Nephron progenitor cell (in vitro differentiated cells): ENCODE measurements at regions not wholly inside any gene's neighbourhood (a gene's known extent, or its start where the extent isn't known, plus 50 kb on each side); places are given as distances from the start of the nearest gene placed in this dataset.
"Not testable (repeated sequence)": the region's sequence is repeated elsewhere in the genome, so short reads cannot be mapped to it uniquely, and the experiment has no call there.

Experiments
- DNase-seq: peaks from one replicate; pipeline ENCODE4 v3.0.0; 2021
- H3K27ac Mint-ChIP-seq: 2 replicates; pipeline ENCODE4 v1.8.0; 2021; ENCODE audit warnings: mild to moderate bottlenecking, moderate library complexity, mixed read lengths
- H3K27me3 Mint-ChIP-seq: 2 replicates; pipeline ENCODE4 v1.8.0; 2021; ENCODE audit warnings: mild to moderate bottlenecking, low read depth, mixed read lengths; ENCODE audit not compliant: poor library complexity
- H3K36me3 Mint-ChIP-seq: 2 replicates; pipeline ENCODE4 v1.8.0; 2021; ENCODE audit warnings: low read depth, mixed read lengths
- H3K4me1 Mint-ChIP-seq: 2 replicates; pipeline ENCODE4 v1.8.0; 2021; ENCODE audit warnings: mixed read lengths
- H3K4me3 Mint-ChIP-seq: 2 replicates; pipeline ENCODE4 v1.8.0; 2021; ENCODE audit warnings: mild to moderate bottlenecking, moderate library complexity, mixed read lengths
- H3K9me3 Mint-ChIP-seq: 2 replicates; pipeline ENCODE4 v1.8.0; 2021; ENCODE audit warnings: mild to moderate bottlenecking, moderate library complexity, mixed read lengths
- TF ChIP-seq, protein P1 (sequence below): fragments of 200-600 bp; sonication (generic); IDR thresholded peaks from 2 replicates; pipeline ENCODE4 v1.5.0; 2021; ENCODE audit warnings: antibody characterized with exemption

DNA sequence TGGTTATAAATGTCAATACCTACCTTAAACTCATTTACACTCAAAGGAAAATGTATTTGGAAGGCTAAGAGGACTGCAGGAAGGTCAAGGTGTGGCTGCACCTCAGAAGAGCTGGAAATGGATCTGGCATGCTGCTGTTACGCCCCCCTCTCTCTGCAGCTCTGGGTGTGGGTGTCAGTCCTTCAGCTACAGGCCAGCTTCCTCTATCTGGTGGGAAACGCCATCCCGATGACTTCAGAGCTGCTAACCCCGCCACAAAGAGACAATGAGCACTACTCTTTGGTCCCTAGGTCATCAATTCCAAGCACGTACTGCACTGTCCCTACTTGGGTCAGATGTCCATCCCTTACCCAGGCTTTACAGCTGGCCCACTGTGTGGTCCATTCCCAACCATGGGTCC lies 74.2 kb downstream of the TEX35 start:
- peaks cover 15% of the 10 kb centered on the region for H3K36me3 Mint-ChIP-seq

DNA sequence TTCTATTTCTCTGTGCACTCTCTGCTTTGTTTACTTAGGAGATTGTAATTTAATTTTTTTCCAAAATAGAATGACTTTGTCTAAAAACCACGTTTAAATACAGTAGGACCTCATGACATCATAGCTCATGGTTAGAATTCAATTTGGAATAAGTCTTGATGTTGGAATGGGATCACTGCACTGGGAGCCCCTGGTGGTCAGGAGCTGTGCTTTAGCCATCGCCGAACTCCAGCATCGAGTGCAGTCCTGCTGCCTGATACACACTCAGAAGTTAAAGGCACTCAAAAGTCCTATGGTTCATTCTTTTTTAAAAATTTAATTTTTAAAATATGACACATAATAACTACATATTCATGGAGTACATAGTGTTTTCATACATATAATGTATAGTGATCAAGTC lies 75.1 kb downstream of the TEX35 start:
- TF ChIP-seq, protein P1, sequence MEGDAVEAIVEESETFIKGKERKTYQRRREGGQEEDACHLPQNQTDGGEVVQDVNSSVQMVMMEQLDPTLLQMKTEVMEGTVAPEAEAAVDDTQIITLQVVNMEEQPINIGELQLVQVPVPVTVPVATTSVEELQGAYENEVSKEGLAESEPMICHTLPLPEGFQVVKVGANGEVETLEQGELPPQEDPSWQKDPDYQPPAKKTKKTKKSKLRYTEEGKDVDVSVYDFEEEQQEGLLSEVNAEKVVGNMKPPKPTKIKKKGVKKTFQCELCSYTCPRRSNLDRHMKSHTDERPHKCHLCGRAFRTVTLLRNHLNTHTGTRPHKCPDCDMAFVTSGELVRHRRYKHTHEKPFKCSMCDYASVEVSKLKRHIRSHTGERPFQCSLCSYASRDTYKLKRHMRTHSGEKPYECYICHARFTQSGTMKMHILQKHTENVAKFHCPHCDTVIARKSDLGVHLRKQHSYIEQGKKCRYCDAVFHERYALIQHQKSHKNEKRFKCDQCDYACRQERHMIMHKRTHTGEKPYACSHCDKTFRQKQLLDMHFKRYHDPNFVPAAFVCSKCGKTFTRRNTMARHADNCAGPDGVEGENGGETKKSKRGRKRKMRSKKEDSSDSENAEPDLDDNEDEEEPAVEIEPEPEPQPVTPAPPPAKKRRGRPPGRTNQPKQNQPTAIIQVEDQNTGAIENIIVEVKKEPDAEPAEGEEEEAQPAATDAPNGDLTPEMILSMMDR: no peak
- Mint-ChIP-seq H3K9me3 (peaks cover 32% of the 10 kb centered on the region), H3K27me3 (peaks cover 19% of the 10 kb centered on the region), H3K27ac (no peak overlapping the region), H3K4me1 (no peaks in the 10 kb centered on the region), H3K36me3 (peaks cover 15% of the 10 kb centered on the region), H3K4me3 (no peak overlapping the region)
- no peak for DNase-seq

More for the DNA sequence above, 74.2 kb downstream of the TEX35 start:
- Mint-ChIP-seq H3K9me3 (peaks cover 28% of the 10 kb centered on the region), H3K27me3 (peaks cover 25% of the 10 kb centered on the region), H3K27ac (no peak overlapping the region), H3K4me1 (peaks cover 5% of the 10 kb centered on the region), H3K4me3 (no peak overlapping the region)
- DNase-seq: no peak
- TF ChIP-seq, protein P1: no peak

DNA sequence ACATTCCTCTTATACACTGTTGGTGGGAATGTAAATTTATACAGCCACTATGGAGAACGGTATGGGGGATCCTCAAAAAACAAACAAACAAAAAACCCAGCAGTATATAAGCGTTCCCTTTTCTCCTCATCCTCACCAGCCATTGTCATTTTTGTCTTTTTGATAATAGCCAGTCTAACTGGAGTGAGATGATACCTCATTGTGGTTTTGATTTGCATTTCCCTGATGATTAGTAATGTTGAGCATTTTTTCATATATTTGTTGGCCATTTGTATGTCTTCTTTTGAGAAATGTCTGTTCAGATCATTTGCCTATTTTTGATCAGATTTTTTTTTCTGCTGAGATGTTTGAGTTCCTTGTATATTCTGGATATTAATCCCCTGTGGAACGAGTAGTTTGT lies 76.1 kb downstream of the TEX35 start:
- Mint-ChIP-seq H3K9me3 (peaks cover 32% of the 10 kb centered on the region), H3K36me3 (peaks cover 15% of the 10 kb centered on the region)
- not testable (repeated sequence) for DNase-seq, H3K4me3 Mint-ChIP-seq, H3K4me1 Mint-ChIP-seq, H3K27me3 Mint-ChIP-seq, H3K27ac Mint-ChIP-seq

DNA sequence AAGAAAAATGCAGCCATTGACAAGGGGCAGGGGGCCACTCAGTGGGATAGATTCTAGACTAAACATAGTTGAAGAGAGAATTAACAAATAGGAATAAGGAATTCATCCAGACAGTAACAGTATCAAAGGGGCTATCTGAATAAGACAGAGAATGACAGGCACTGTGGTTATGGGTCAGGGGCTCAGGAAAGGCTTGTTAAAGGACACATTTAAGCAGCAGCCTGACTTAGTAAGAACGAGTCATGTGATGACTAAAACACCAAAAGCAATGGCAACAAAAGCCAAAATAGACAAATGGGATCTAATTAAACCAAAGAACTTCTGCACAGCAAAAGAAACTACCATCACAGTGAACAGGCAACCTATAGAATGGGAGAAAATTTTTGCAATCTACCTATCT lies 78.9 kb downstream of the TEX35 start:
- not testable (repeated sequence) for H3K27me3 Mint-ChIP-seq, H3K4me1 Mint-ChIP-seq, H3K27ac Mint-ChIP-seq, H3K4me3 Mint-ChIP-seq, DNase-seq
- Mint-ChIP-seq H3K9me3 (peaks cover 32% of the 10 kb centered on the region), H3K36me3 (peaks cover 15% of the 10 kb centered on the region)

DNA sequence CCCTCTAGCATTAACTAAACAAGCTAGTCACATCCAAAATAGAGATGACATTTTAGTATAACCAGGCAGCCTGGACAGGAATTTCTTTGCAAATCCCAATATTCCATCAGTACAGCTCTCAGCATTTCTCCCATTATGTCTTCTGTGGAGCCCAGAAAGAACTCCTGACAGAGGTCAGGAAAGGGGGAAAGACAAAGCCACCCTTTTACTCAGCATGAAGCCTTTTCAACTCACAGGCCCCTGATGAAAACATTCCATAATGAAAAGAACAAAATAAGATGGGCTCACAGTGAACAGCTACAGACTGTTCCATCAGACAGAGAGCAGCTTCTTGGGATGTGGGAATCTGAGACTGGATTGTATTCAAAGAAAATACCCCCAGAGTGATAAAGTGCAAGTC lies 80.6 kb downstream of the TEX35 start:
- no peaks in the 10 kb centered on the region for H3K27me3 Mint-ChIP-seq
- H3K4me3 Mint-ChIP-seq: no peak overlapping the region
- DNase-seq: no peak
- no peak overlapping the region for H3K27ac Mint-ChIP-seq
- TF ChIP-seq, protein P1: no peak
- peaks cover 5% of the 10 kb centered on the region for H3K4me1 Mint-ChIP-seq
- peaks cover 15% of the 10 kb centered on the region for H3K36me3 Mint-ChIP-seq
- H3K9me3 Mint-ChIP-seq: peaks cover 32% of the 10 kb centered on the region

DNA sequence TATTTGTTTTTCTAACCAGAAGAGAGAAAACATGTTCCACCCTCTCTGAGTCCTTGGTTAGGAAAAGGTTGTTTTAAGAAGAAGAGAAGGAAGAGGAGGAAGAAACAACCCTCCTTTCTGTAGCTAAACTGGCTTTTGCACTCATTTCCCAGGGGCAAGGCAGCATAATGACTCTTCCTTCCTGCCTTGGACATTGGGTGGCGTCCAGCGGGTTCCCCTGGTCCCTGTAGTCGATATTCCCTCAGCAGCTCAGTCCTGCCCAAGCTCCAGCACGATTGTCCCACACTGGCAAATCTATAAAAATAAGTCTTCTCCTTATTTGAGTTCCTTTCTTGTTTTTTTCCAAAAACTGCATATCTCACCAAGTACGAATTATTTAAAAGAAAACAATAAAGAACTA lies 81.2 kb downstream of the TEX35 start:
- Mint-ChIP-seq H3K4me3 (no peak overlapping the region), H3K36me3 (peaks cover 15% of the 10 kb centered on the region), H3K27ac (no peak overlapping the region), H3K27me3 (no peaks in the 10 kb centered on the region), H3K9me3 (peaks cover 32% of the 10 kb centered on the region), H3K4me1 (peaks cover 5% of the 10 kb centered on the region)
- TF ChIP-seq, protein P1: no peak
- no peak for DNase-seq

DNA sequence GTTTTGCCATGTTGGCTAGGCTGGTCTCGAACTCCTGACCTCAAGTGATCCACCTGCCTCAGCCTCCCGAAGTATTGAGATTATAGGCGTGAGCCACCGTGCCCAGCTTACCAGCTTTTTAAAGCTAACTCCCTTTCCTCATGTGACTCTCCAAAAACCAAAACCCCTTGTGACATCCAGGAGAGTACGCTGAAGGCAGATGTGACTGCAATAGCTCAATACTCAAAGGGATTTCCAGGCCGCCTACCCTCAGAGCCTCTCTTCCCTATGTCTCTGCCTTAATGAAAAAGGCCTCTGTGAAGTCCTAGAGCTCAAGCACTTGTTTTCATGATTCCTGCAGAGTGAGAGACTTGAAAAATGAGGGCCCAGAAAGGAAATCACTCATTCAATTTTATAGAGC lies 82.6 kb downstream of the TEX35 start:
- TF ChIP-seq, protein P1: no peak
- Mint-ChIP-seq H3K27me3 (no peaks in the 10 kb centered on the region), H3K4me3 (no peak overlapping the region), H3K9me3 (peaks cover 20% of the 10 kb centered on the region), H3K36me3 (peaks cover 14% of the 10 kb centered on the region), H3K4me1 (peaks cover 11% of the 10 kb centered on the region), H3K27ac (no peak overlapping the region)
- DNase-seq: no peak
